Activated naive CD8-positive, alpha-beta T cell treated with anti-CD3 and anti-CD28 coated beads for 36 hours (primary cell): ENCODE measurements at regions not wholly inside any gene's neighbourhood (a gene's known extent, or its start where the extent isn't known, plus 50 kb on each side); places are given as distances from the start of the nearest gene placed in this dataset.
"Not testable (repeated sequence)": the region's sequence is repeated elsewhere in the genome, so short reads cannot be mapped to it uniquely, and the experiment has no call there.

Source experiments
- DNase-seq: peaks from one replicate; pipeline ENCODE4 v3.0.0; 2021
- H3K27ac Mint-ChIP-seq: one replicate; pipeline ENCODE4 v1.8.0; 2022; ENCODE audit warnings: mild to moderate bottlenecking, moderate library complexity, mixed read lengths
- H3K27me3 Mint-ChIP-seq: one replicate; pipeline ENCODE4 v1.8.0; 2022; ENCODE audit warnings: mild to moderate bottlenecking, mixed read lengths
- H3K36me3 Mint-ChIP-seq: one replicate; pipeline ENCODE4 v1.8.0; 2021; ENCODE audit warnings: mild to moderate bottlenecking, mixed read lengths
- H3K4me1 Mint-ChIP-seq: one replicate; pipeline ENCODE4 v1.8.0; 2021; ENCODE audit warnings: mixed read lengths
- H3K4me3 Mint-ChIP-seq: one replicate; pipeline ENCODE4 v1.8.0; 2022; ENCODE audit warnings: mild to moderate bottlenecking, moderate library complexity, mixed read lengths
- H3K9me3 Mint-ChIP-seq: one replicate; pipeline ENCODE4 v1.8.0; 2022; ENCODE audit warnings: mixed read lengths

GRCh38 chr5:156186760-156187159 is 140.2 kb upstream of the SGCD start:
- Mint-ChIP-seq H3K9me3 (no peaks in the 10 kb centered on the region), H3K4me3 (no peak overlapping the region), H3K36me3 (no peaks in the 10 kb centered on the region), H3K4me1 (no peaks in the 10 kb centered on the region), H3K27ac (no peak overlapping the region), H3K27me3 (no peaks in the 10 kb centered on the region)
- no peak for DNase-seq

GRCh38 chr5:156188016-156188415 is 138.9 kb upstream of the SGCD start:
- Mint-ChIP-seq H3K9me3 (no peaks in the 10 kb centered on the region), H3K4me1 (no peaks in the 10 kb centered on the region), H3K4me3 (no peak overlapping the region), H3K36me3 (no peaks in the 10 kb centered on the region), H3K27ac (no peak overlapping the region), H3K27me3 (no peaks in the 10 kb centered on the region)
- no peak for DNase-seq

GRCh38 chr5:156189628-156190027 is 137.3 kb upstream of the SGCD start:
- no peaks in the 10 kb centered on the region for H3K9me3 Mint-ChIP-seq
- no peaks in the 10 kb centered on the region for H3K4me1 Mint-ChIP-seq
- no peak for DNase-seq
- H3K4me3 Mint-ChIP-seq = no peak overlapping the region
- no peak overlapping the region for H3K27ac Mint-ChIP-seq
- H3K36me3 Mint-ChIP-seq = no peaks in the 10 kb centered on the region
- H3K27me3 Mint-ChIP-seq = no peaks in the 10 kb centered on the region

GRCh38 chr5:156191547-156191946 is 135.4 kb upstream of the SGCD start:
- Mint-ChIP-seq H3K4me1 (no peaks in the 10 kb centered on the region), H3K27me3 (no peaks in the 10 kb centered on the region), H3K36me3 (no peaks in the 10 kb centered on the region), H3K9me3 (no peaks in the 10 kb centered on the region), H3K4me3 (no peak overlapping the region), H3K27ac (no peak overlapping the region)
- no peak for DNase-seq

- Mint-ChIP-seq H3K36me3 (no peaks in the 10 kb centered on the region), H3K4me3 (no peak overlapping the region), H3K27me3 (no peaks in the 10 kb centered on the region), H3K4me1 (no peaks in the 10 kb centered on the region), H3K9me3 (no peaks in the 10 kb centered on the region), H3K27ac (no peak overlapping the region)
- DNase-seq = no peak
These were observed 129.8 kb upstream of the SGCD start for GRCh38 chr5:156197042-156197635.

- Mint-ChIP-seq H3K4me1 (no peaks in the 10 kb centered on the region), H3K36me3 (no peaks in the 10 kb centered on the region), H3K4me3 (no peak overlapping the region), H3K27ac (no peak overlapping the region), H3K27me3 (no peaks in the 10 kb centered on the region), H3K9me3 (no peaks in the 10 kb centered on the region)
- no peak for DNase-seq
These were observed 127.9 kb upstream of the SGCD start for GRCh38 chr5:156199045-156199444.

GRCh38 chr5:156200938-156201787 is 125.8 kb upstream of the SGCD start:
- no peaks in the 10 kb centered on the region for H3K9me3 Mint-ChIP-seq
- no peak overlapping the region for H3K4me3 Mint-ChIP-seq
- no peaks in the 10 kb centered on the region for H3K4me1 Mint-ChIP-seq
- H3K36me3 Mint-ChIP-seq = no peaks in the 10 kb centered on the region
- DNase-seq = no peak
- no peak overlapping the region for H3K27ac Mint-ChIP-seq
- no peaks in the 10 kb centered on the region for H3K27me3 Mint-ChIP-seq

GRCh38 chr5:156201788-156202403 is 125.1 kb upstream of the SGCD start:
- DNase-seq = no peak
- Mint-ChIP-seq H3K27me3 (no peaks in the 10 kb centered on the region), H3K4me3 (no peak overlapping the region), H3K4me1 (no peaks in the 10 kb centered on the region), H3K36me3 (no peaks in the 10 kb centered on the region), H3K9me3 (no peaks in the 10 kb centered on the region), H3K27ac (no peak overlapping the region)

- Mint-ChIP-seq H3K4me1 (no peaks in the 10 kb centered on the region), H3K27me3 (no peaks in the 10 kb centered on the region), H3K4me3 (no peak overlapping the region), H3K36me3 (no peaks in the 10 kb centered on the region), H3K27ac (no peak overlapping the region), H3K9me3 (peaks cover 4% of the 10 kb centered on the region)
- DNase-seq = no peak
These were observed 118.7 kb upstream of the SGCD start for GRCh38 chr5:156208271-156208670.

- Mint-ChIP-seq H3K27me3 (peaks cover 4% of the 10 kb centered on the region), H3K4me3 (no peak overlapping the region), H3K9me3 (peaks cover 4% of the 10 kb centered on the region), H3K27ac (no peak overlapping the region), H3K4me1 (no peaks in the 10 kb centered on the region), H3K36me3 (no peaks in the 10 kb centered on the region)
- no peak for DNase-seq
These were observed 108.4 kb upstream of the SGCD start for GRCh38 chr5:156218367-156219158.

GRCh38 chr5:156219483-156220005 is 107.4 kb upstream of the SGCD start:
- no peak overlapping the region for H3K4me3 Mint-ChIP-seq
- H3K36me3 Mint-ChIP-seq = no peaks in the 10 kb centered on the region
- H3K27me3 Mint-ChIP-seq = peaks cover 4% of the 10 kb centered on the region
- peaks cover 2% of the 10 kb centered on the region for H3K9me3 Mint-ChIP-seq
- DNase-seq = no peak
- no peak overlapping the region for H3K27ac Mint-ChIP-seq
- H3K4me1 Mint-ChIP-seq = no peaks in the 10 kb centered on the region

GRCh38 chr5:156221816-156222215 is 105.1 kb upstream of the SGCD start:
- no peaks in the 10 kb centered on the region for H3K9me3 Mint-ChIP-seq
- H3K4me3 Mint-ChIP-seq = no peak overlapping the region
- H3K27ac Mint-ChIP-seq = no peak overlapping the region
- no peaks in the 10 kb centered on the region for H3K27me3 Mint-ChIP-seq
- no peaks in the 10 kb centered on the region for H3K4me1 Mint-ChIP-seq
- DNase-seq = no peak
- no peaks in the 10 kb centered on the region for H3K36me3 Mint-ChIP-seq

- Mint-ChIP-seq H3K27ac (no peak overlapping the region), H3K9me3 (peaks cover 4% of the 10 kb centered on the region), H3K4me1 (no peaks in the 10 kb centered on the region), H3K4me3 (no peak overlapping the region), H3K27me3 (no peaks in the 10 kb centered on the region), H3K36me3 (no peaks in the 10 kb centered on the region)
- DNase-seq = no peak
These were observed 103.4 kb upstream of the SGCD start for GRCh38 chr5:156223547-156223946.

GRCh38 chr5:156226485-156226884 is 100.5 kb upstream of the SGCD start:
- H3K4me3 Mint-ChIP-seq, DNase-seq, H3K36me3 Mint-ChIP-seq, H3K4me1 Mint-ChIP-seq, H3K27me3 Mint-ChIP-seq, H3K9me3 Mint-ChIP-seq, H3K27ac Mint-ChIP-seq: not testable (repeated sequence)

GRCh38 chr5:156230887-156231286 is 96.1 kb upstream of the SGCD start:
- no peaks in the 10 kb centered on the region for H3K4me1 Mint-ChIP-seq
- no peaks in the 10 kb centered on the region for H3K36me3 Mint-ChIP-seq
- no peak for DNase-seq
- no peak overlapping the region for H3K4me3 Mint-ChIP-seq
- no peak overlapping the region for H3K27ac Mint-ChIP-seq
- peaks cover 4% of the 10 kb centered on the region for H3K9me3 Mint-ChIP-seq
- H3K27me3 Mint-ChIP-seq = no peaks in the 10 kb centered on the region
